AG10803 (cell line): ENCODE measurements at regions not wholly inside any gene's neighbourhood (a gene's known extent, or its start where the extent isn't known, plus 50 kb on each side); places are given as distances from the start of the nearest gene placed in this dataset.

Experiments
- DNase-seq: peaks from one replicate; pipeline ENCODE4 v3.0.0; 2010; ENCODE audit warnings: low read depth
- H3K4me3 ChIP-seq: 2 replicates; pipeline ENCODE4 v1.5.1; 2011; ENCODE audit warnings: mild to moderate bottlenecking, low read length, control low read depth
- TF ChIP-seq, protein P1 (sequence below): conservative IDR thresholded peaks from 2 replicates; pipeline ENCODE4 v1.5.1; 2011; ENCODE audit warnings: mild to moderate bottlenecking, low read length, control low read depth, inconsistent platforms

DNA sequence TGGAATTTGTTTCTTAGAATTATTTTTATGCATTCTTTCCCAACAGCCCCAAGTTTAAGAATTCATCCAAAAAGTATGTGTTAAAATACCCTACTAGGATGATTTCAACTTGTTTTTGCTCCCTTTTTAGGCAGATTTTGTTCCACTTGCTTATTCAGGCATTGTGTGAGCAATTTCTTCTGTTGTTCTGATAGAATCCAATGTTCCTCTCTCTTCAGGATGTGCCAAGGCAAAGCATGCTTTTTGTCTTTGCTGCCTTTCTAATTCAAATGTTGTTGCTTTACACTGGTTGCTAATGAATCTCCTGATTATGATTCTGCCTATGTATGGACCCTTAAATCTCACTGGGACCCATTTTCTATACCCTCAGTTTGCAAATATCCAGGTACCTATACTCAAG lies 131.2 kb upstream of the ARHGAP42 start:
- DNase-seq = no peak
- TF ChIP-seq, protein P1, sequence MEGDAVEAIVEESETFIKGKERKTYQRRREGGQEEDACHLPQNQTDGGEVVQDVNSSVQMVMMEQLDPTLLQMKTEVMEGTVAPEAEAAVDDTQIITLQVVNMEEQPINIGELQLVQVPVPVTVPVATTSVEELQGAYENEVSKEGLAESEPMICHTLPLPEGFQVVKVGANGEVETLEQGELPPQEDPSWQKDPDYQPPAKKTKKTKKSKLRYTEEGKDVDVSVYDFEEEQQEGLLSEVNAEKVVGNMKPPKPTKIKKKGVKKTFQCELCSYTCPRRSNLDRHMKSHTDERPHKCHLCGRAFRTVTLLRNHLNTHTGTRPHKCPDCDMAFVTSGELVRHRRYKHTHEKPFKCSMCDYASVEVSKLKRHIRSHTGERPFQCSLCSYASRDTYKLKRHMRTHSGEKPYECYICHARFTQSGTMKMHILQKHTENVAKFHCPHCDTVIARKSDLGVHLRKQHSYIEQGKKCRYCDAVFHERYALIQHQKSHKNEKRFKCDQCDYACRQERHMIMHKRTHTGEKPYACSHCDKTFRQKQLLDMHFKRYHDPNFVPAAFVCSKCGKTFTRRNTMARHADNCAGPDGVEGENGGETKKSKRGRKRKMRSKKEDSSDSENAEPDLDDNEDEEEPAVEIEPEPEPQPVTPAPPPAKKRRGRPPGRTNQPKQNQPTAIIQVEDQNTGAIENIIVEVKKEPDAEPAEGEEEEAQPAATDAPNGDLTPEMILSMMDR = no peak
- H3K4me3 ChIP-seq = no peak overlapping the region

DNA sequence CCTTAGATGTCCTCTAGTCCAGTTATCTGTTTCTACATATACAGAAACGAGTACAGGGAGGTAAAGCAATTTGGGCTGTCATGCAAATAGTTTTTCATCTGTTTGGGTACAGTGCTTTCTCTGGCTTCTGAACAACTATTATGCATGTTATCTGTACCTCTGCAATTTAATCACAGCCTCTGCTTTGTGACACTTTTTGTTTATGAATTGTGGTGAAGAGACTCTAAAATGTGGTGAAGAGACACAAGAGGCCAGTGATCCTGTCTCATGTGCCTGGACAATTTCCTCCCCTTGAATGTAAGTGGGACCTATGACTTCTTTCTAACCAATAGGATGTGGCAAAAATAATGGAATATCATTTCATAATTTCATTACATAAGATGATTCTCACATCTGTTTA lies 130.3 kb upstream of the ARHGAP42 start:
- no peak overlapping the region for H3K4me3 ChIP-seq
- TF ChIP-seq, protein P1 = no peak
- no peak for DNase-seq

DNA sequence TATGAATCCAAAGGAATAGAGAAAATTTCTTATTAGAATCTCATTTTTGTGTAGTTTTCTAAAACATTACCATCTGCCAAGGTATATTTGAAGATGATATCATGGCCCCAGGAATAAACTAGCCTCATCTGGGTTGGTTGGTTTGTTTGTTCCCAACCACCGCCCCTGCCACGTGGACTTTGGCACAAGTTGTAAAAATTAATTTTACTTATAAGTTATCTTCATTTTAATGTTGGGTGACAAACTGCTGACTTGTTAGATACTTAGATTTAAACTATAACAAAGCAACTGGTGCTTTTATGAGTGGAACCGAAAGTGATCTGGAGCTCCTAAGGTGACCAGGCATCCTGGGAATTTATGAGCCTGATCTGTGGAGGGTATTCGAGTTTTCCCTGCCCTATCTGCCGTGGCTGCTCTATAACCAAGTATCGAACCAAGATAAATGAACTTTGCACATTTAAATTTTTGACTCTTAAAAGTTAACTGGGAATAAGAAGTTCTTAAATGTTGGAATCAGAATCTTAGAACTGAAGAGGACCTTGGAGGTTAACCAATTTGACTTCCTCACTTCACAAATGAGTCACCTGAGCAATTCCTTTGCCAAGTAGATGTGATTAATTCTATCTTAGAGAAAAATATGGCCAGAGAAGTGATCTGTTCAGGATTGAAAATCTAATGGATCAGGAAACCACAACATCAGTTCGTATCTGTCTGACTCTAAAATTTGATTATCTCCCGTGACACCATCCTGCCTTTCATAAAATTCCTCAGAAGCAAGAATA lies 129.1 kb upstream of the ARHGAP42 start:
- TF ChIP-seq, protein P1 = no peak
- no peak overlapping the region for H3K4me3 ChIP-seq
- peak; percentile 58 for DNase-seq

DNA sequence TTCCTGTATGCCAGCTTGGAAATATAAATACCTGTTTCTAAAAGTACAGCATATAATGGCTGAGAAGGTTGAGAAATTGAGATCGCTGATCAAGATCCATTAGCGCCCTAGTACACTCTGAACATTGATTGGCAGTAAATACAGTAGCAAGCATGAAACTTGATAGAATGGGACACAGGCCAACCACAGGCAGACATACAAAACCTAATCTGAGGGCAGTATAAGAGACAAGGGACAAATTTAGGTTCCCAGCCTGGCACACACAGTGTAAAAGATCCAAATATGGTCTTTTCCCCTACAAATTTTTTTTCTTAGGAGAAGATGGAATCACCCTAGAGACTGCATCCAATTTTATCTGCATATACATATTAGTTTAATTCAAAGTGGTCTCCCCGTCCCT lies 126.5 kb upstream of the ARHGAP42 start:
- TF ChIP-seq, protein P1 = no peak
- H3K4me3 ChIP-seq = no peak overlapping the region
- no peak for DNase-seq

DNA sequence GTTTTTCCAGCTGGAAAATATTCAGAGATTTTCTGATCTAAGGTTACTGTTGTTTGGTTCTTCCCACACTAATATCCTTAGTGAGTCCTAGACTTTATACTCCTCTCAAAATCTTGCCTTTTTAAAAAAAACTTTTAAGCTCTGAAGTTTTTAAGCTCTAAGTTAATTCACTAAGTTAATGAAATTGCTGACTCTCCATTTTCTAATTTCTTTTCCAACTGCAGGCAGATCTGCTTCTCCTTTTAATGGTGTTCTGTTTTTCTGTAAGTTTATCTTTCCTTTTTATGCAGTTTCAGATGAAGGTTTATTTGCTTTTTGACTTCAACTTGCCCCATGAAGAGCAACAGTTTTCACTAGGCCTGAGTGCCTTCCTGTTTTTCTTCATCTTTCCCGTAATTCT lies 125.8 kb upstream of the ARHGAP42 start:
- no peak for DNase-seq
- H3K4me3 ChIP-seq = no peak overlapping the region
- TF ChIP-seq, protein P1 = no peak

DNA sequence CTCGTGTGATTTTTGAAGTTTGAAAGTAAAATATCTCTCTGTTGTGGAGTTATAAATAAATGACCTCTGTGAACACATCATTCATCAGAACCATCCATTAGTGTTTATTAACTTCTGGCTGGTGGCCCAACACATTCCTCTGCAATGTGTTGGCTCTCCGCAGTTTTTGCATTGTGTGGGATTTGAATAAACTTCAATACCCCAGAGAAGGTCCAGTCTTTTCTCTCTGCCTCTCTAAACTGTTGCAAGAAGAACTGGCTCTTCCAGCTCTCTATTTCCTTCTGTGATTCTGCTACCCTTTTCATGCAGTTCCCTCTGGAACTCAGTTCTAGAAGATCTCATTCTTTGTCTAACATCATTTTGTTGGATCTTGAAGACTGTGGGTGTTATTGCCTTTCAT lies 125.0 kb upstream of the ARHGAP42 start:
- peak; percentile 70 for DNase-seq
- TF ChIP-seq, protein P1 = no peak
- H3K4me3 ChIP-seq = no peak overlapping the region

DNA sequence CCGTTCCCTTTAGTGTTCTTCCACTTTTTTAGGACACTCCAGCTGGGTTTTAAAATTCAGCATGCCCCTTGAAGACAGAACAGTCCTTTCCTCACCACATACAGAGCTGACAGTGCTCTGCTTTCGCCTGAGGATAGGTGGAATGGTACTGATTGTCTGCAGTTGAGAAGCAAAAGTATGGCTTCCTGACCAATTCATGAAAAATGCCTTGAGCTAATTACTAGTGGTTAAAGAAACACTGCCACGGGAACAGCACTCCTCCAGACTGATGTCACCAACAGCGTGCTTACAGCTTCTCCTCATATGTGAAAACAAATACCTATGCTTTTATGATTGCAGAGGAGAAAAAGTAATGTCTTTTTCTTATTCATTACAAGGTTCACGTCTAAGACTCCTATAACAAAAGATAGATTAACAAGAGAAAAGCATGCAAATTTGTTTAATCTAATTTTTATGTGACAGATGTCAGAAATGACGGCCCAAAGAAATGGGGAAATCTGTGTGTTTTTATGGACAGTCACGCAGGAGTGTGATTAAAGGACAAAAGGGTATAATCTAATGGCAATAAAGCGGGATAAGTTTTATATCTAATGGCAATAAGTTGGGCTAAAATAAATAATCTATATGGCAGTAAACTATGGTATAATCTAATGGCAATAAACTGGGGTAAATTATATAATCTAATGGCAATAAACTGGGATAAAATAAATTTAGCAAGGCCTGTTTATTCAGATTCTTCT lies 123.4 kb upstream of the ARHGAP42 start:
- TF ChIP-seq, protein P1 = no peak
- H3K4me3 ChIP-seq = no peak overlapping the region
- peak; percentile 25 for DNase-seq
